Fibroblast of skin of left biceps (primary cell): ENCODE measurements at regions not wholly inside any gene's neighbourhood (a gene's known extent, or its start where the extent isn't known, plus 50 kb on each side); places are given as distances from the start of the nearest gene placed in this dataset.
"Not testable (repeated sequence)": the region's sequence is repeated elsewhere in the genome, so short reads cannot be mapped to it uniquely, and the experiment has no call there.

Experiments
- DNase-seq, 2 experiments: peaks; one replicate each; pipeline ENCODE4 v3.0.0-alpha.2; 2013; ENCODE audit warnings: low read depth in 2 of 2

GRCh38 chr12:114192549-114192948 is 213.4 kb downstream of the TBX5 start:
- no peak for DNase-seq

DNA sequence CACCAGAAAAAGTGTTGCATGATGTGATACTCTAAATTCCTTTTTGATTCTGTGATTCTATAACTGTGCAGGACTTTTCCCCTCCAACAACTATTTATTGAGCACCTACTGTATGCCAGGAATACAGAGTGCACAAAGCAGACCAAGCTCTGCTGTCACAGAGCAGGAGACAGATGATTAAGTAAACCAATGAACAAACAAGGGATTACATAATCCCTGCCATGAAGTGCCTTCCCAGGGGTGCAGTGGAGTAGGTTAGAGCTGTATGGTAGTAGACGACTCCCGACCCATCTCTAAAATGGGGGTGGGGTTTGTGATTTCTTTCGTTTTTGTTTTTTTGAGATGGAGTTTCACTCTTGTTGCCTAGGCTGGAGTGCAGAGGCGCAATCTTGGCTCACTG is 213.9 kb downstream of the TBX5 start:
- DNase-seq: no peak

DNA sequence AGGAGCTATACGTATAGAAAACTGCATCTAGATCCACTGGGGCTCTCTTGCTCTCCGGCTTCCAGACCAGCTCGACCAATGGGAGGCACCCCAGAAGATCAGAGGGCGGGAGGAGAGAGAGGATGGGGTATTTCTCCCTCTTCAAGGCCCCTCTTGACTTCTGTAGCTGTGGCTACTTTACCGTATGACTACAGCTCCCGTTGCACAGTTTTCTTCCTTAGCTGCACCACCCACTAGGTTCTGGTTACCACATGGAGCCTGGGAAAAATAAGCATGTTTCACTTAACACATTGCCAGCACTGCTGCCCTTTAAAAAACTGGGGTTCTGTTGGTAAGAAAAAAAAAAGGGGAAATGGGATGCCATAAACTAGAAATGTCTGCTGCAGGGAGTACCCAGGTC is 214.4 kb downstream of the TBX5 start:
- no peak for DNase-seq

DNA sequence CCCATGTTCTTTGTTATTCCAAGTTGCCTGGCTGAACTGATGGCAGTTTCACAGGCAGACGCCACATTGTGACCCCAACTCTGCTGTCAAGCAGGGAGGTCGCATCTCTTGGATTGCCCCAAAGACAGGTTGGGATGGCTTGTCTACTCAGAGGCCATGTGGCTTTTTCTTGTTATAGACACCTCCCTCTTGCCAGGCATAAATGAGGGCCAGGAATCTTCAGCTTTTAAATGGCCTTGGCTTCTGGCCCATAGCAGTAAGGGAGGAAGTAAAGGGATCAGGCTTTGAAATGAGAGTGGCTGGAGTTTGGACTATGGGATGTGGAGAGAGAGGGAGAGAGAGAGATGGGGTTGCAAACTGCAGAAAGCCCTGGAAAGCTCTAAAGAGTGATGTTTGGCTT is 215.0 kb downstream of the TBX5 start:
- DNase-seq: no peak

DNA sequence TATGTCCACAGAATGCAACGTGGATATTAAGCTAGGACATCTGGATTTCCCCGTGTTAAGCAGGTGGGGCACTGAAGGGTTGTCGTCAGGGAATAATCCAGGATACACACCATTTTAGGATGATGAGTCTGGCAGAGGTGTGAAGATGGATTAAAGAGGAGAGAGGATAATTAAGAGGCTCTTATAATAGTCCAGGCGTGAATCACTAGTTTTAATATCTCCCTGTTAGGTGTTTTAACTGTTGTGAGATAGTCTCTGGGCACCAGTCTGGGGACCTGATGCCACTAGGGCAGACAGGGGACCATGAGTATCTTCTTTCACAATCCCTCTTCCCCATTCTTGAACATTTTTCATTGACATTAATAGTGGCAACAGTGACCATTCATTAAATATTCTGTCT is 216.7 kb downstream of the TBX5 start:
- DNase-seq: no peak

GRCh38 chr12:114186241-114187002 is 219.5 kb downstream of the TBX5 start:
- DNase-seq: no peak

- no peak for DNase-seq
Observed at GRCh38 chr12:114185036-114185435, 218.9 kb upstream of the RBM19 start.

GRCh38 chr12:114174326-114174725 is 208.2 kb upstream of the RBM19 start:
- DNase-seq: no peak

DNA sequence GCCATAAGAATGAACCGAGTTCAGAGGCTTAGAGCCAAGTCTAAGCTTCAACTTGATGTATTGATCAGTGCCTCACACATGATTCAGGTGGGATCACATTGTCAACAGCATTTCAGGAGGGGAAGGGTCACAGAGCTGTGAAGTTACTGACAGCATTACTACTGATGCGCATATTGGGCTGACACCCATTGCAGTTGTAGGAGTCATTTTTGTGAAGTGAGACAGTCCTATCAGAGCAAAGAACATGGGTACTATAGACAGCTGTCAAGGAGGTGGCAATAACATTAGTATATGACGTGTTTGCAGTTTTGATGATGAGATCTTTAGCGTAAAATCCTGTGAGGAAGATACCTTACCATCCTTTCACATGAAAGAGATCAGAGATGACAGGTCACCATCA is 206.0 kb upstream of the RBM19 start:
- DNase-seq: no peak

- peak; percentile 4 to 9 for DNase-seq
Observed at GRCh38 chr12:114168061-114168460, 201.9 kb upstream of the RBM19 start.

GRCh38 chr12:114167431-114167830 is 201.3 kb upstream of the RBM19 start:
- peak; percentile 77 to 79 for DNase-seq

DNA sequence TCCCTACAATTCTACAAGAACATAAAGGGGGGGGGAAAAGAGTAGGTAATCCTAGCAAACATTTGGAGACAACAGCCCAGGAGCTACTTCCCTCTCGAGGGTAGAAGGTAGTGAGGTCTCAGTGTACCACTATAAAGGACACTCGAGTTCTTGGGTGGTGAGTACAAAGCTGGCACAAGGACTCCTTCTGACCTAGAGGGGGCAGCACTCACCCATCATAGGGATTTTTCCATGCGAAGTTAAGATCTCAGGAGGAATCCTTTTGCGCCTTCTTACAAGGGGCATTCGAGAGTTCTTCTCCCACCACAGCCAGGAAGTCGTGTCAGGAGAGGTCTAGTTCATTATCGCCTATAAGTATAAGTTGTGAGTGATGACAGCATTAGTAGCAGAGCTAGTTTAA is 200.2 kb upstream of the RBM19 start:
- peak; percentile 8 to 20 for DNase-seq

DNA sequence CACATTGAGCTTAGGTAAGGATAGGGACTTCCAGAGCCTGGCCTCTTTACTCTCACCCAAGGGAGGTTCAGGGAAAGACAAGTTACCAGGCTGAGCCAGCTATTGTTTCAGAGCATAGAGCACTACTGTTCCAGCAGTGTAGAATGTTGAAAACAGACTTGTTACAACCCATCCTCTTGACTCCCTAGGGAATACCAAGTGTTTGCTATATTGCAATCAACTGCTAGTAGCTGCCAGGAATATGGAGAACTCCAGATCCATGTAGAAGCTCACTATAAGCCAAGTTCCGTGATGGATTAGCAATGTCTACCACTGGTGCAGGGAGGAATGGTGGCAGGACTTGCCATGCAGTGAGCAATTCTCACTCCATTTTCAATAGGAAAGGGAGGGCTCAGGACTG is 199.8 kb upstream of the RBM19 start:
- DNase-seq: no peak

- no peak for DNase-seq
Observed at GRCh38 chr12:114164351-114164750, 198.2 kb upstream of the RBM19 start.

DNA sequence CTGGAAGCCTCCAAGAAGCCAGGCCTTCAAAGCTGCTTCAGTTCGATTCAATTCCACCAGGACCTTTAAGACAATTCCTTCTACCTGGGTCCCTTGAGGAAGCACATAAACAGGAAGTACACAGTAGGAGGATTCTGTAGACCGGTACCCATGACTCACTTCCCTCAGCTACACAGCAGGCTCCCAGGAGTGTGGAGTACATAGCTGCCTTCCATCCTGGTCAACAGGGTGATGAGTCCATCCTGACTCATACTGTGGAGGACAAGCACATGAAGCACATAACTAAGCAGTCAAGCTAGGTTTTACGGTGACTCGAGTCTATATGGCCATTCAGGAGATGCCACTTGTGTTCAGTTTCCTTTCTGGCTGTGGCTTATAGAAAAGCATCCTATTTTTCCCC is 197.6 kb upstream of the RBM19 start:
- peak; percentile 67 to 72 for DNase-seq

DNA sequence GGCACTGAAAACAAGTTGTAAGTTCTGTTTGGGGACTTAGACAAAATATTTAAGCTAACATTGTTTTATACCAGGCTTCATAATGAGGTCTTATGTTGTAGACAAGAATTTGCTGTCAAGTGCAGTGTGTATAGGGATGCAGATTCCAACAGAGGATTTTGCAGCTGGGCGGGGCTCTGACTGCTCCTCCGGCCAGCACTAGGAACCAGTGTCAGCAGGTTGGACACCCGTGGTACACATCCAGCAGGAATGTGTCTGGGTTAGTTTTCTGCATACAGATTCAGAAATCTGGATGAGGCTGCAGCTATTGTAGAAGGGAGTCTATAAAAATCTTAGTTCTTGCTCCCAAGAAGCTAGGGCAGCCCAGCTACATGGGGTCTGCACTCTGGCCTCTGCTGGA is 194.3 kb upstream of the RBM19 start:
- no peak for DNase-seq

- DNase-seq: no peak
Observed at GRCh38 chr12:114152890-114153289, 186.8 kb upstream of the RBM19 start.

GRCh38 chr12:114152066-114152465 is 185.9 kb upstream of the RBM19 start:
- DNase-seq: no peak

DNA sequence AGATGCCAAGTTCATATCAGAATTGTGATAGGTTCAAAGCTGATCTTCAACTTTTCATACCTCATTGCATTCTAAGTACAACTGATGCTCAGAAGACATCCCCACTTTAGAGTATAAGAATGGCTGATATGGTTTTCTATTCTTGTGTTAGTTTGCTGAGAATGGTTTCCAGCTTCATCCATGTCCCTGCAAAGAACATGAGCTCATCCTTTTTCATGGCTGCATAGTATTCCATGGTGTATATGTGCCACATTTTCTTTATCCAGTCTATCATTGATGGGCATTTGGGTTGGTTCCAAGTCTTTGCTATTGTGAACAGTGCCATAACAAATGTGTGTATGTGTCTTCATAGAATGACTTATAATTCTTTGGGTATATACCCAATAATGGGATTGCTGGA is 184.5 kb upstream of the RBM19 start:
- DNase-seq: not testable (repeated sequence)

DNA sequence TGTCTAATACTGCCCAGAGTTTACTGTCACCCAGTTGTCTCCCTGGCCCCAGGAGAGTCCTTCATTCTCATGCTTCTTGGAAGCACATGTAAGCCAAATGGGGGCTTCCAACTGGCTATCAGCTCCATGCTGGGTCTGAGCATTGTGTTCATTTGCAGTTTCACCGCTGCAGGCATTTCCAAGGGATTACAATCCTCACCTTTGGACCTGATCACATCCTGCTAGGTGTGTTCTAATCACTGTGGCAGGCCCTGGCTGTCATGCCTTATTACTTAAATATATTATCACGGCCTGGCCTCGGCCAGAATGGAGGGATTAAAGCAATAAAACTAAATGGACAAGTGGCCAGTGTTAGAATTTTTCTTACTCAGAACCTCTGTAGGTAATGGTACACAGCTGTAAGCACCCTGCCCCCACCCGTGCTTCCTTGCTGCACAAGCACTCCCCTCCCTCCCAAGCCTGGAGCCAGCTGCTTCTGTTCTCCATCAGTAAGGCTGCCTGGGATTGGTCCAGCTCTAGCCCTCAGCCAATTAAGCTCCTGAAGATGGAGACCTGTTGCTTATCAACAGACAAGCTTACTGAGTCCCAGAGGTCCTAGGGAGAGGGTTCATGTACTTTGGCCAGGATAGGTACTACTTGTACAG is 175.9 kb upstream of the RBM19 start:
- DNase-seq: no peak

- no peak for DNase-seq
Observed at GRCh38 chr12:114140576-114140975, 174.5 kb upstream of the RBM19 start.

GRCh38 chr12:114136631-114137030 is 170.5 kb upstream of the RBM19 start:
- DNase-seq: peak in 1 of 2 experiments; percentile 5

- no peak for DNase-seq
Observed at GRCh38 chr12:114134922-114135321, 168.8 kb upstream of the RBM19 start.

- DNase-seq: no peak
Observed at GRCh38 chr12:114131824-114132223, 165.7 kb upstream of the RBM19 start.
